NCI-H187 treated with DMSO at 0.1 percent for 48 hours (cell line): ENCODE measurements at regions not wholly inside any gene's neighbourhood (a gene's known extent, or its start where the extent isn't known, plus 50 kb on each side); places are given as distances from the start of the nearest gene placed in this dataset.
"Not testable (repeated sequence)": the region's sequence is repeated elsewhere in the genome, so short reads cannot be mapped to it uniquely, and the experiment has no call there.

Experiments
- DNase-seq: peaks from one replicate; lab custom pipeline; 2025; lab: John Stamatoyannopoulos, UW

GRCh38 chr16:52787709-52788108 is 240.8 kb upstream of the TOX3 start:
- DNase-seq = no peak

GRCh38 chr16:52786091-52786490 is 239.1 kb upstream of the TOX3 start:
- no peak for DNase-seq

- no peak for DNase-seq
These were observed 238.7 kb upstream of the TOX3 start for GRCh38 chr16:52785653-52786052.

GRCh38 chr16:52783616-52784015 is 236.7 kb upstream of the TOX3 start:
- DNase-seq = no peak

GRCh38 chr16:52781005-52781630 is 234.2 kb upstream of the TOX3 start:
- DNase-seq = no peak

- no peak for DNase-seq
These were observed 226.1 kb upstream of the TOX3 start for GRCh38 chr16:52773026-52773425.

- no peak for DNase-seq
These were observed 223.9 kb upstream of the TOX3 start for GRCh38 chr16:52770828-52771227.

- DNase-seq = no peak
These were observed 211.5 kb upstream of the TOX3 start for GRCh38 chr16:52758473-52758855.

- no peak for DNase-seq
These were observed 211.0 kb upstream of the TOX3 start for GRCh38 chr16:52757746-52758472.

GRCh38 chr16:52756812-52757517 is 210.0 kb upstream of the TOX3 start:
- no peak for DNase-seq

- DNase-seq = no peak
These were observed 208.5 kb upstream of the TOX3 start for GRCh38 chr16:52755396-52755795.

GRCh38 chr16:52751035-52751434 is 204.1 kb upstream of the TOX3 start:
- DNase-seq = no peak

GRCh38 chr16:52748741-52749140 is 201.8 kb upstream of the TOX3 start:
- DNase-seq = no peak

GRCh38 chr16:52747088-52747595 is 200.2 kb upstream of the TOX3 start:
- no peak for DNase-seq

GRCh38 chr16:52743707-52744106 is 196.8 kb upstream of the TOX3 start:
- DNase-seq = no peak

- DNase-seq = no peak
These were observed 195.7 kb upstream of the TOX3 start for GRCh38 chr16:52742608-52743170.

GRCh38 chr16:52742052-52742451 is 195.1 kb upstream of the TOX3 start:
- DNase-seq = no peak

GRCh38 chr16:52741351-52741750 is 194.4 kb upstream of the TOX3 start:
- no peak for DNase-seq

- DNase-seq = no peak
These were observed 193.8 kb upstream of the TOX3 start for GRCh38 chr16:52740766-52741165.

- DNase-seq = no peak
These were observed 193.4 kb upstream of the TOX3 start for GRCh38 chr16:52740333-52740732.

- DNase-seq = not testable (repeated sequence)
These were observed 192.0 kb upstream of the TOX3 start for GRCh38 chr16:52738992-52739391.

- DNase-seq = no peak
These were observed 184.4 kb upstream of the TOX3 start for GRCh38 chr16:52731219-52731875.
